ENCODE measurements at regions not wholly inside any gene's neighbourhood (a gene's known extent, or its start where the extent isn't known, plus 50 kb on each side); places are given as distances from the start of the nearest gene placed in this dataset.
"Not testable (repeated sequence)": the region's sequence is repeated elsewhere in the genome, so short reads cannot be mapped to it uniquely, and the experiment has no call there.

- Histone ChIP-seq H3K27me3 (ENCODE audit: control insufficient read depth, extremely low read depth, insufficient read depth, low read length) (no peaks in the 10 kb centered on the region), H2AFZ (ENCODE audit: control insufficient read depth, low read length) (no peak overlapping the region), H3K9ac (ENCODE audit: control insufficient read depth, extremely low read depth, insufficient read depth, low read length) (no peak overlapping the region), H3K27ac (ENCODE audit: control insufficient read depth, insufficient read depth, low read length) (no peak overlapping the region), H3K9me1 (ENCODE audit: control insufficient read depth, extremely low read depth, insufficient read depth, low read length) (no peaks in the 10 kb centered on the region), H3K4me2 (ENCODE audit: control insufficient read depth, extremely low read depth, insufficient read depth, low read depth, low read length) (no peak overlapping the region), H4K20me1 (ENCODE audit: control insufficient read depth, extremely low read depth, insufficient read depth, low read length) (no peaks in the 10 kb centered on the region), H3K4me1 (ENCODE audit: control insufficient read depth, extremely low read depth, insufficient read depth, low read length) (no peaks in the 10 kb centered on the region), H3K4me3 (ENCODE audit: control insufficient read depth in 2 of 3, extremely low read depth in 1 of 3, insufficient read depth in 2 of 3, low read depth in 1 of 3, low read length in 3 of 3) (no peak overlapping the region), H3K9me3 (ENCODE audit: control insufficient read depth, low read depth, low read length) (no peaks in the 10 kb centered on the region), H3K79me2 (ENCODE audit: control insufficient read depth, insufficient read depth, low read length) (no peaks in the 10 kb centered on the region), H3K36me3 (ENCODE audit: control insufficient read depth in 2 of 2, extremely low read depth in 1 of 2, insufficient read depth in 2 of 2, low read length in 2 of 2) (no peaks in the 10 kb centered on the region)
- FAIRE-seq (no peak), DNase-seq (ENCODE audit: low read depth, low spot score) (no peak)
- dilution Hi-C loops (cut with MboI; ENCODE audit: extremely low pct_ligation_motif_present, low sequenced_read_pairs): no loop called here
- TF ChIP-seq, protein P1, sequence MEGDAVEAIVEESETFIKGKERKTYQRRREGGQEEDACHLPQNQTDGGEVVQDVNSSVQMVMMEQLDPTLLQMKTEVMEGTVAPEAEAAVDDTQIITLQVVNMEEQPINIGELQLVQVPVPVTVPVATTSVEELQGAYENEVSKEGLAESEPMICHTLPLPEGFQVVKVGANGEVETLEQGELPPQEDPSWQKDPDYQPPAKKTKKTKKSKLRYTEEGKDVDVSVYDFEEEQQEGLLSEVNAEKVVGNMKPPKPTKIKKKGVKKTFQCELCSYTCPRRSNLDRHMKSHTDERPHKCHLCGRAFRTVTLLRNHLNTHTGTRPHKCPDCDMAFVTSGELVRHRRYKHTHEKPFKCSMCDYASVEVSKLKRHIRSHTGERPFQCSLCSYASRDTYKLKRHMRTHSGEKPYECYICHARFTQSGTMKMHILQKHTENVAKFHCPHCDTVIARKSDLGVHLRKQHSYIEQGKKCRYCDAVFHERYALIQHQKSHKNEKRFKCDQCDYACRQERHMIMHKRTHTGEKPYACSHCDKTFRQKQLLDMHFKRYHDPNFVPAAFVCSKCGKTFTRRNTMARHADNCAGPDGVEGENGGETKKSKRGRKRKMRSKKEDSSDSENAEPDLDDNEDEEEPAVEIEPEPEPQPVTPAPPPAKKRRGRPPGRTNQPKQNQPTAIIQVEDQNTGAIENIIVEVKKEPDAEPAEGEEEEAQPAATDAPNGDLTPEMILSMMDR (optimal IDR thresholded peaks at IDR 0.05 in 1 of 3, IDR thresholded peaks at IDR 0.05 in 1 of 3, conservative IDR thresholded peaks at IDR 0.05 in 1 of 3; ENCODE audit: extremely low read depth in 1 of 3, insufficient read depth in 2 of 3, low read length in 3 of 3): no peak
- no peak for TF ChIP-seq EZH2 (IDR thresholded peaks at IDR 0.05; ENCODE audit: low read length)
These were observed 844.7 kb downstream of the DIPK2A start for GRCh38 chr3:144816323-144816722.

DNA sequence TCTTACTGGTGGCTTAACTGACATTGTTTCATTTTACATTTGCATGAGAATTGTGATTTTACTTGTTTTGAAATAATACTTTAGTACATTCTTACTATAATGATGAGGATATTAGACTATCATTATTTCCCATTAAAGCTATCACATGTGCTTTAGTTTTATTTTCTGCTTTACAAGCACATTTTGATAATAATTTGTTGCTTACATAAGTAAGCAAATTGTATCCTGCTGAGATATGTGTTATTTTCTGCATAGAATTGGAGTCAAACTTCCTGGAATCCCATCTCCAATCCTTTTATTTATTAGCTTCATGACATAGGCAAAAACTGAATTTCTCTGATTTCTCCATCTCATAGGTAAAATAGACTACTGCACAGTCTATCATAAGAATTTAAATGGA lies 847.4 kb downstream of the DIPK2A start:
- H3K36me3 ChIP-seq (ENCODE audit: control insufficient read depth in 2 of 2, extremely low read depth in 1 of 2, insufficient read depth in 2 of 2, low read length in 2 of 2): no peaks in the 10 kb centered on the region
- H3K9ac ChIP-seq (ENCODE audit: control insufficient read depth, extremely low read depth, insufficient read depth, low read length): no peak overlapping the region
- no peaks in the 10 kb centered on the region for H3K79me2 ChIP-seq (ENCODE audit: control insufficient read depth, insufficient read depth, low read length)
- H3K27me3 ChIP-seq (ENCODE audit: control insufficient read depth, extremely low read depth, insufficient read depth, low read length): no peaks in the 10 kb centered on the region
- H2AFZ ChIP-seq (ENCODE audit: control insufficient read depth, low read length): no peak overlapping the region
- H3K4me3 ChIP-seq (ENCODE audit: control insufficient read depth in 2 of 3, extremely low read depth in 1 of 3, insufficient read depth in 2 of 3, low read depth in 1 of 3, low read length in 3 of 3): no peak overlapping the region
- no peak for TF ChIP-seq EZH2 (IDR thresholded peaks at IDR 0.05; ENCODE audit: low read length)
- TF ChIP-seq, protein P1 (optimal IDR thresholded peaks at IDR 0.05 in 1 of 3, IDR thresholded peaks at IDR 0.05 in 1 of 3, conservative IDR thresholded peaks at IDR 0.05 in 1 of 3; ENCODE audit: extremely low read depth in 1 of 3, insufficient read depth in 2 of 3, low read length in 3 of 3): no peak
- dilution Hi-C loops (cut with MboI; ENCODE audit: extremely low pct_ligation_motif_present, low sequenced_read_pairs): no loop called here
- H3K4me2 ChIP-seq (ENCODE audit: control insufficient read depth, extremely low read depth, insufficient read depth, low read depth, low read length): no peak overlapping the region
- H3K9me1 ChIP-seq (ENCODE audit: control insufficient read depth, extremely low read depth, insufficient read depth, low read length): no peaks in the 10 kb centered on the region
- no peaks in the 10 kb centered on the region for H3K4me1 ChIP-seq (ENCODE audit: control insufficient read depth, extremely low read depth, insufficient read depth, low read length)
- H3K27ac ChIP-seq (ENCODE audit: control insufficient read depth, insufficient read depth, low read length): no peak overlapping the region
- H3K9me3 ChIP-seq (ENCODE audit: control insufficient read depth, low read depth, low read length): no peaks in the 10 kb centered on the region
- FAIRE-seq: no peak
- no peaks in the 10 kb centered on the region for H4K20me1 ChIP-seq (ENCODE audit: control insufficient read depth, extremely low read depth, insufficient read depth, low read length)
- DNase-seq (ENCODE audit: low read depth, low spot score): no peak

GRCh38 chr3:144820232-144820631 lies 848.6 kb downstream of the DIPK2A start:
- H3K4me1 ChIP-seq (ENCODE audit: control insufficient read depth, extremely low read depth, insufficient read depth, low read length); H3K36me3 ChIP-seq (ENCODE audit: control insufficient read depth in 2 of 2, extremely low read depth in 1 of 2, insufficient read depth in 2 of 2, low read length in 2 of 2); H3K4me2 ChIP-seq (ENCODE audit: control insufficient read depth, extremely low read depth, insufficient read depth, low read depth, low read length); H3K79me2 ChIP-seq (ENCODE audit: control insufficient read depth, insufficient read depth, low read length); H4K20me1 ChIP-seq (ENCODE audit: control insufficient read depth, extremely low read depth, insufficient read depth, low read length); FAIRE-seq; H3K9me3 ChIP-seq (ENCODE audit: control insufficient read depth, low read depth, low read length); dilution Hi-C loops (cut with MboI; ENCODE audit: extremely low pct_ligation_motif_present, low sequenced_read_pairs); H2AFZ ChIP-seq (ENCODE audit: control insufficient read depth, low read length); H3K4me3 ChIP-seq (ENCODE audit: control insufficient read depth in 2 of 3, extremely low read depth in 1 of 3, insufficient read depth in 2 of 3, low read depth in 1 of 3, low read length in 3 of 3); H3K9ac ChIP-seq (ENCODE audit: control insufficient read depth, extremely low read depth, insufficient read depth, low read length); H3K27ac ChIP-seq (ENCODE audit: control insufficient read depth, insufficient read depth, low read length); H3K9me1 ChIP-seq (ENCODE audit: control insufficient read depth, extremely low read depth, insufficient read depth, low read length); DNase-seq (ENCODE audit: low read depth, low spot score); H3K27me3 ChIP-seq (ENCODE audit: control insufficient read depth, extremely low read depth, insufficient read depth, low read length): not testable (repeated sequence)
